H1 (cell line): ENCODE measurements at regions not wholly inside any gene's neighbourhood (a gene's known extent, or its start where the extent isn't known, plus 50 kb on each side); places are given as distances from the start of the nearest gene placed in this dataset.

Source experiments
- EP300 ChIP-seq, 2 experiments: IDR thresholded peaks; 1 replicate in 1 of 2; 2 replicates in 1 of 2; pipeline ENCODE4 v1.6.1; 2011 to 2012; ENCODE audit warnings: low read depth in 2 of 2, low read length in 2 of 2, mild to moderate bottlenecking in 2 of 2, borderline replicate concordance in 1 of 2, inconsistent platforms in 1 of 2, moderate library complexity in 1 of 2
- HDAC2 ChIP-seq, 2 experiments: fragments of 300-600 bp in 1 of 2; sonication (generic) in 1 of 2; IDR thresholded peaks; 2 replicates each; pipeline ENCODE4 v1.6.1; 2011 to 2012; ENCODE audit warnings: low read depth in 2 of 2, low read length in 2 of 2, mild to moderate bottlenecking in 2 of 2, moderate library complexity in 2 of 2, borderline replicate concordance in 1 of 2, inconsistent platforms in 1 of 2
- SP1 ChIP-seq: IDR thresholded peaks from 2 replicates; pipeline ENCODE4 v1.6.1; 2011; ENCODE audit warnings: low read depth, low read length
- SP4 ChIP-seq: IDR thresholded peaks from 2 replicates; pipeline ENCODE4 v1.6.1; 2012; ENCODE audit warnings: low read length, inconsistent platforms
- TF ChIP-seq, protein P1 (sequence below), 3 experiments: IDR thresholded peaks; 1 replicate in 2 of 3; 2 replicates in 1 of 3; pipeline versions ENCODE4 v1.5.1 to v1.6.1; 2011; ENCODE audit warnings: low read length in 3 of 3, mild to moderate bottlenecking in 3 of 3, inconsistent platforms in 2 of 3, low read depth in 1 of 3, moderate library complexity in 1 of 3; ENCODE audit not compliant: insufficient read depth in 1 of 3; ENCODE audit errors: control extremely low read depth in 1 of 3

DNA sequence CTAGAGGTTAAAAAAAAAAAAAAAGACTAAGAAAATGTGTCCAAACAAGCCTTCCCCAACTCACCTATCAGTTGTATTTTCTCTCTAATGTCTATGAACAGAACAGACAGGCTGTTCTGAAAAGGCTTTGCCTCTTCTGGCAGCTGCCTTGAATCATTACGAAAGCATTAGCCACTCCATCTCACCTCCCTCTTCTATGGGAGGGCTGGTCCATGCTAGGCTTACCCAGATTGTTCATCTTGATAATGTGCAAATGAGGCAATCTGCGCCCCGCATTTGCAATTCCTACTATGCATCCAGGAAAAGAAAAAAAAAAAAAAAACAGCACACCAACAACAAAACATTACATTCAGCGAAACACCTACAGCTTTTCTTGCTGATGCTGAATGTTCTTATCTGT lies 429.9 kb upstream of the USP9Y start:
- TF ChIP-seq SP1 = no peak
- TF ChIP-seq, protein P1, sequence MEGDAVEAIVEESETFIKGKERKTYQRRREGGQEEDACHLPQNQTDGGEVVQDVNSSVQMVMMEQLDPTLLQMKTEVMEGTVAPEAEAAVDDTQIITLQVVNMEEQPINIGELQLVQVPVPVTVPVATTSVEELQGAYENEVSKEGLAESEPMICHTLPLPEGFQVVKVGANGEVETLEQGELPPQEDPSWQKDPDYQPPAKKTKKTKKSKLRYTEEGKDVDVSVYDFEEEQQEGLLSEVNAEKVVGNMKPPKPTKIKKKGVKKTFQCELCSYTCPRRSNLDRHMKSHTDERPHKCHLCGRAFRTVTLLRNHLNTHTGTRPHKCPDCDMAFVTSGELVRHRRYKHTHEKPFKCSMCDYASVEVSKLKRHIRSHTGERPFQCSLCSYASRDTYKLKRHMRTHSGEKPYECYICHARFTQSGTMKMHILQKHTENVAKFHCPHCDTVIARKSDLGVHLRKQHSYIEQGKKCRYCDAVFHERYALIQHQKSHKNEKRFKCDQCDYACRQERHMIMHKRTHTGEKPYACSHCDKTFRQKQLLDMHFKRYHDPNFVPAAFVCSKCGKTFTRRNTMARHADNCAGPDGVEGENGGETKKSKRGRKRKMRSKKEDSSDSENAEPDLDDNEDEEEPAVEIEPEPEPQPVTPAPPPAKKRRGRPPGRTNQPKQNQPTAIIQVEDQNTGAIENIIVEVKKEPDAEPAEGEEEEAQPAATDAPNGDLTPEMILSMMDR (IDR thresholded peaks at IDR 0.05; ENCODE audit: control extremely low read depth in 1 of 3, insufficient read depth in 1 of 3, low read depth in 1 of 3, low read length in 3 of 3) = no peak
- TF ChIP-seq SP4 = no peak
- no peak for TF ChIP-seq EP300 (IDR thresholded peaks at IDR 0.05; ENCODE audit: borderline replicate concordance in 1 of 2, low read depth in 2 of 2, low read length in 2 of 2)
- no peak for TF ChIP-seq HDAC2 (IDR thresholded peaks at IDR 0.05; ENCODE audit: borderline replicate concordance in 1 of 2, low read depth in 2 of 2, low read length in 2 of 2)
